ENCODE measurements at regions not wholly inside any gene's neighbourhood (a gene's known extent, or its start where the extent isn't known, plus 50 kb on each side); places are given as distances from the start of the nearest gene placed in this dataset.
A peak's percentile ranks its signal among the peaks of the same experiment; 100 is the strongest.

DNA sequence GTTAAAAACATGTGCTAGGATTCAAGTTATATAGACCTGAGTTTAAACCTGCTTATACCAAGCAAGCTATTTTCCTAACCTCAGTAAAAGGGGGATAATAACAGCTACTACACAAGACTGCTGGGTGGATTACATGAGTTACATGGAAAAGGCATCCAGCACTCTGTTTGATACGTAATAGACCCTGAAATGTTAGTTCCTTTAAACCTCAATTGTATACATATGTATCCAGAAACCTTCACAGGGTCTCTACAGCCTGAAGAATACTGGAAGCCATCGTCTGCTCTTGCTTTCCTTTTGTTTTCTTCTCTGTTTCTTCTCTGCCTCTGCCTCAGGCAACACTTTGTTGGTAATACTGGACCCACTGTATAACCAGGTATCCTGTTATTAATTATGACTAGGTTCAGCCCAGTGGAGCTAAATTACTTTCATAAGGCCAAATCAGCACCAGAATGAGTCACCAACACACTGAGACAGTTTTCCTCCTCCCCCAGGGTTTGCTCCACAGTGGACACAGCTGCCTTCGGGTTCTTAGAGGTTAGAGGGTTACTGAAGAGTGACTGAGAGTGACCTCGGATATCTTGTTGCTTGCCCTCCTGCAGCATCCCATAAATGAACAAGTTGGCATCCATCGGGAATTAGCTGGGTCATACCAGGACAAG is 127.1 kb downstream of the CAPZA3 start:
- Histone ChIP-seq H3K9me3 (ENCODE audit: insufficient read depth, low read depth, low read length) (no peaks in the 10 kb centered on the region), H3K4me2 (ENCODE audit: low read length) (peak overlapping the region; percentile 54), H3K79me2 (ENCODE audit: insufficient read depth, low read length) (no peaks in the 10 kb centered on the region), H2AFZ (ENCODE audit: low read depth, low read length) (no peak overlapping the region), H3K27me3 (ENCODE audit: insufficient read depth, low read length) (no peaks in the 10 kb centered on the region), H3K9ac (ENCODE audit: low read length) (peak overlapping the region; percentile 0), H4K20me1 (ENCODE audit: insufficient read depth, low read length) (no peaks in the 10 kb centered on the region), H3K36me3 (ENCODE audit: insufficient read depth, low read length) (no peaks in the 10 kb centered on the region), H3K27ac (ENCODE audit: low read depth, low read length) (no peak overlapping the region), H3K4me3 (ENCODE audit: insufficient read depth, low read depth, low read length) (no peak overlapping the region), H3K4me1 (ENCODE audit: insufficient read depth, low read length) (peaks cover 3% of the 10 kb centered on the region)
- FAIRE-seq: peak; percentile 87
- Mint-ChIP-seq H3K9me3 (ENCODE audit: unreplicated experiment) (no peaks in the 10 kb centered on the region), H3K27ac (ENCODE audit: unreplicated experiment) (no peak overlapping the region), H3K4me3 (ENCODE audit: unreplicated experiment) (no peak overlapping the region), H3K36me3 (ENCODE audit: low read depth, unreplicated experiment) (no peaks in the 10 kb centered on the region), H3K4me1 (ENCODE audit: low read depth, unreplicated experiment) (peaks cover 8% of the 10 kb centered on the region), H3K27me3 (ENCODE audit: low read depth, unreplicated experiment) (no peaks in the 10 kb centered on the region)
- DNase-seq (ENCODE audit: low read depth): peak; percentile 63
- no peak for TF ChIP-seq EZH2 (IDR thresholded peaks at IDR 0.05; ENCODE audit: insufficient read depth, low read length)
- TF ChIP-seq, protein P1, sequence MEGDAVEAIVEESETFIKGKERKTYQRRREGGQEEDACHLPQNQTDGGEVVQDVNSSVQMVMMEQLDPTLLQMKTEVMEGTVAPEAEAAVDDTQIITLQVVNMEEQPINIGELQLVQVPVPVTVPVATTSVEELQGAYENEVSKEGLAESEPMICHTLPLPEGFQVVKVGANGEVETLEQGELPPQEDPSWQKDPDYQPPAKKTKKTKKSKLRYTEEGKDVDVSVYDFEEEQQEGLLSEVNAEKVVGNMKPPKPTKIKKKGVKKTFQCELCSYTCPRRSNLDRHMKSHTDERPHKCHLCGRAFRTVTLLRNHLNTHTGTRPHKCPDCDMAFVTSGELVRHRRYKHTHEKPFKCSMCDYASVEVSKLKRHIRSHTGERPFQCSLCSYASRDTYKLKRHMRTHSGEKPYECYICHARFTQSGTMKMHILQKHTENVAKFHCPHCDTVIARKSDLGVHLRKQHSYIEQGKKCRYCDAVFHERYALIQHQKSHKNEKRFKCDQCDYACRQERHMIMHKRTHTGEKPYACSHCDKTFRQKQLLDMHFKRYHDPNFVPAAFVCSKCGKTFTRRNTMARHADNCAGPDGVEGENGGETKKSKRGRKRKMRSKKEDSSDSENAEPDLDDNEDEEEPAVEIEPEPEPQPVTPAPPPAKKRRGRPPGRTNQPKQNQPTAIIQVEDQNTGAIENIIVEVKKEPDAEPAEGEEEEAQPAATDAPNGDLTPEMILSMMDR (IDR thresholded peaks at IDR 0.05; ENCODE audit: insufficient read depth, low read depth, low read length): no peak

DNA sequence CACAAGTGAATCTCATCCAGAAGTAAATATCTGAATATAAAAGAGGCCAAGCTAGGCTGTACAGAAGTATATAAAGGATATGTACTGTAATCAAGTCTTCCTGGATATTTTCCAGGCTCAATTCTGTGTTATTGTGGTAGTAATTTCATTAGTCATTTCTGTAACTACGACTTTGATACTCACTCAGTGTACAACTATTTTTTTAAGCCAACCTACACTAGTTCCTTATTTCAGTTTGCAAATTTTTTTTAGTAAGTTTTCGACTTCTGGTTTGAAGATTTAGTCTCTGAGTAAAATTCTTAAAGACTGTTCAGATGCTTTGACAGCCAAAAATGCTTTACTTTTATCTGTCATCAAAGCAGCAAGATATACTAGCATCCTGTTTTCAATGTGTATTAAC is 130.8 kb downstream of the CAPZA3 start:
- Mint-ChIP-seq H3K9me3 (ENCODE audit: unreplicated experiment) (no peaks in the 10 kb centered on the region), H3K27me3 (ENCODE audit: low read depth, unreplicated experiment) (no peaks in the 10 kb centered on the region)

DNA sequence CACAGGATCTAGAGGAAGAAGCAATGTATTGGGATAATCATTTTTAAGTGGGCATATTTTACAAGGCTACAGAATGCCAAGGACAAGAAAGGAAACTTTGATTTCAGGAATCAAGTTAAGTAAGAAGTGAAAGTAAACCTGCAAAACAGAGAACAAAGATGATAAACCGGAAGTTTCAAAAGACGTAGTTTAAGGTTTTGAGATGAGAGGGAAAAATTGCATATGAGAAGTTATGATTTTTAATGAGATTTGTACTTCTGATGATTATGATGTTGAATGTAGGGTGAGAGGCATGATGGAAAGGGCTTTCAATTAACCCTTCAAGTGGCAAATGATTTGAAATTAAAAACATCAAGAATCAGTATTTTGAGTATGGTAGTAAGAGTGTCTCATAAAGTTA is 134.9 kb downstream of the CAPZA3 start:
- Histone ChIP-seq H3K4me2 (ENCODE audit: low read length) (no peak overlapping the region), H2AFZ (ENCODE audit: low read depth, low read length) (no peak overlapping the region), H3K79me2 (ENCODE audit: insufficient read depth, low read length) (no peaks in the 10 kb centered on the region), H3K9ac (ENCODE audit: low read length) (no peak overlapping the region), H3K4me3 (ENCODE audit: insufficient read depth, low read depth, low read length) (no peak overlapping the region), H3K9me3 (ENCODE audit: insufficient read depth, low read depth, low read length) (no peaks in the 10 kb centered on the region), H3K27me3 (ENCODE audit: insufficient read depth, low read length) (no peaks in the 10 kb centered on the region), H4K20me1 (ENCODE audit: insufficient read depth, low read length) (no peaks in the 10 kb centered on the region), H3K4me1 (ENCODE audit: insufficient read depth, low read length) (no peaks in the 10 kb centered on the region), H3K36me3 (ENCODE audit: insufficient read depth, low read length) (no peaks in the 10 kb centered on the region), H3K27ac (ENCODE audit: low read depth, low read length) (no peak overlapping the region)
- no peak for DNase-seq (ENCODE audit: low read depth)
- no peaks in the 10 kb centered on the region for H3K9me3 Mint-ChIP-seq (ENCODE audit: unreplicated experiment)
- H3K27ac Mint-ChIP-seq (ENCODE audit: unreplicated experiment): no peak overlapping the region
- FAIRE-seq: no peak
- TF ChIP-seq, protein P1 (IDR thresholded peaks at IDR 0.05; ENCODE audit: insufficient read depth, low read depth, low read length): no peak
- no peak for TF ChIP-seq EZH2 (IDR thresholded peaks at IDR 0.05; ENCODE audit: insufficient read depth, low read length)
- no peaks in the 10 kb centered on the region for H3K36me3 Mint-ChIP-seq (ENCODE audit: low read depth, unreplicated experiment)
- H3K4me3 Mint-ChIP-seq (ENCODE audit: unreplicated experiment): no peak overlapping the region
- H3K4me1 Mint-ChIP-seq (ENCODE audit: low read depth, unreplicated experiment): no peaks in the 10 kb centered on the region
- no peaks in the 10 kb centered on the region for H3K27me3 Mint-ChIP-seq (ENCODE audit: low read depth, unreplicated experiment)

More for the DNA sequence above, 130.8 kb downstream of the CAPZA3 start:
- H4K20me1 ChIP-seq (ENCODE audit: insufficient read depth, low read length): no peaks in the 10 kb centered on the region
- H3K4me3 Mint-ChIP-seq (ENCODE audit: unreplicated experiment): no peak overlapping the region
- H3K9me3 ChIP-seq (ENCODE audit: insufficient read depth, low read depth, low read length): no peaks in the 10 kb centered on the region
- no peak overlapping the region for H3K27ac Mint-ChIP-seq (ENCODE audit: unreplicated experiment)
- peaks cover 8% of the 10 kb centered on the region for H3K4me1 Mint-ChIP-seq (ENCODE audit: low read depth, unreplicated experiment)
- H3K27me3 ChIP-seq (ENCODE audit: insufficient read depth, low read length): no peaks in the 10 kb centered on the region
- no peaks in the 10 kb centered on the region for H3K79me2 ChIP-seq (ENCODE audit: insufficient read depth, low read length)
- H3K36me3 Mint-ChIP-seq (ENCODE audit: low read depth, unreplicated experiment): no peaks in the 10 kb centered on the region
- no peak overlapping the region for H3K4me3 ChIP-seq (ENCODE audit: insufficient read depth, low read depth, low read length)
- no peak overlapping the region for H3K27ac ChIP-seq (ENCODE audit: low read depth, low read length)
- peaks cover 3% of the 10 kb centered on the region for H3K4me1 ChIP-seq (ENCODE audit: insufficient read depth, low read length)
- peak; percentile 66 for DNase-seq (ENCODE audit: low read depth)
- H2AFZ ChIP-seq (ENCODE audit: low read depth, low read length): no peak overlapping the region
- FAIRE-seq: peak; percentile 75
- H3K4me2 ChIP-seq (ENCODE audit: low read length): no peak overlapping the region
- TF ChIP-seq, protein P1 (IDR thresholded peaks at IDR 0.05; ENCODE audit: insufficient read depth, low read depth, low read length): no peak
- no peak for TF ChIP-seq EZH2 (IDR thresholded peaks at IDR 0.05; ENCODE audit: insufficient read depth, low read length)
- H3K36me3 ChIP-seq (ENCODE audit: insufficient read depth, low read length): no peaks in the 10 kb centered on the region
- no peak overlapping the region for H3K9ac ChIP-seq (ENCODE audit: low read length)

Data from astrocyte (in vitro differentiated cells and primary cell).